ENCODE measurements at regions not wholly inside any gene's neighbourhood (a gene's known extent, or its start where the extent isn't known, plus 50 kb on each side); places are given as distances from the start of the nearest gene placed in this dataset.

DNA sequence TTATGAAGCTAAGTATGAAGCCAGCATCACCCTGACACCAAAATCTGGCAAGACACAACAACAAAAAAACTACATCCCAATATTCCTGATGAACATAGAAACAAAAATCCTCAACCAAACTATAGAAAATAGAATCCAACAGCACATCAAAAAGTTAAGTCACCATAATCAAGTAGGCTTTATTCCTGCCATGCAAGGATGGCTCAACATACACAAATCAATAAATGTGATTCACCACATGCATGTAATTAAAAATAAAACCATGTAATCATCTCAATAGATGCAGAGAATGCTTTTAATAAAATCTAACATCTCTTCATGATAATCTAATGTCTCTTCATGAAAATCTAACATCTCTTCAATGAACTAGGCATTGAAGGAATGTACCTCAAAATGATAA lies 249.4 kb upstream of the GK2 start:
- TF ChIP-seq, protein P1, sequence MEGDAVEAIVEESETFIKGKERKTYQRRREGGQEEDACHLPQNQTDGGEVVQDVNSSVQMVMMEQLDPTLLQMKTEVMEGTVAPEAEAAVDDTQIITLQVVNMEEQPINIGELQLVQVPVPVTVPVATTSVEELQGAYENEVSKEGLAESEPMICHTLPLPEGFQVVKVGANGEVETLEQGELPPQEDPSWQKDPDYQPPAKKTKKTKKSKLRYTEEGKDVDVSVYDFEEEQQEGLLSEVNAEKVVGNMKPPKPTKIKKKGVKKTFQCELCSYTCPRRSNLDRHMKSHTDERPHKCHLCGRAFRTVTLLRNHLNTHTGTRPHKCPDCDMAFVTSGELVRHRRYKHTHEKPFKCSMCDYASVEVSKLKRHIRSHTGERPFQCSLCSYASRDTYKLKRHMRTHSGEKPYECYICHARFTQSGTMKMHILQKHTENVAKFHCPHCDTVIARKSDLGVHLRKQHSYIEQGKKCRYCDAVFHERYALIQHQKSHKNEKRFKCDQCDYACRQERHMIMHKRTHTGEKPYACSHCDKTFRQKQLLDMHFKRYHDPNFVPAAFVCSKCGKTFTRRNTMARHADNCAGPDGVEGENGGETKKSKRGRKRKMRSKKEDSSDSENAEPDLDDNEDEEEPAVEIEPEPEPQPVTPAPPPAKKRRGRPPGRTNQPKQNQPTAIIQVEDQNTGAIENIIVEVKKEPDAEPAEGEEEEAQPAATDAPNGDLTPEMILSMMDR (IDR thresholded peaks at IDR 0.05), result no peak
- no peak for TF ChIP-seq EP300 (IDR thresholded peaks at IDR 0.05)

Data from ovary (tissue), 3 donors.